IMR-90 (cell line): ENCODE measurements at regions not wholly inside any gene's neighbourhood (a gene's known extent, or its start where the extent isn't known, plus 50 kb on each side); places are given as distances from the start of the nearest gene placed in this dataset.

ENCODE experiments used
- BHLHE40 ChIP-seq: fragments of 150-350 bp; IDR thresholded peaks from 2 replicates; pipeline ENCODE4 v1.6.1; 2016; ENCODE audit warnings: mild to moderate bottlenecking, low read depth, low read length
- CEBPB ChIP-seq: IDR thresholded peaks from 2 replicates; pipeline ENCODE4 v1.6.1; 2012; ENCODE audit warnings: low read depth, low read length, improper control_type of control experiment
- CHD1 ChIP-seq: IDR thresholded peaks from 2 replicates; pipeline ENCODE4 v1.6.1; 2012; ENCODE audit warnings: low read depth, low read length, improper control_type of control experiment
- MAZ ChIP-seq: IDR thresholded peaks from 2 replicates; pipeline ENCODE4 v1.6.1; 2012; ENCODE audit warnings: low read depth, mild to moderate bottlenecking, low read length, improper control_type of control experiment, moderate library complexity, borderline replicate concordance
- NFE2L2 ChIP-seq: fragments of 150-350 bp; IDR thresholded peaks from 2 replicates; pipeline ENCODE4 v1.6.1; 2016; ENCODE audit warnings: low read depth, mild to moderate bottlenecking, low read length
- POLR2A ChIP-seq: IDR thresholded peaks from 2 replicates; pipeline ENCODE4 v1.6.1; 2012; ENCODE audit warnings: mild to moderate bottlenecking, low read depth, low read length
- RAD21 ChIP-seq: IDR thresholded peaks from 2 replicates; pipeline ENCODE4 v1.6.1; 2012; ENCODE audit warnings: low read length, improper control_type of control experiment
- SMC3 ChIP-seq: fragments of 150-350 bp; IDR thresholded peaks from 2 replicates; pipeline ENCODE4 v1.6.1; 2016; ENCODE audit warnings: low read depth, mild to moderate bottlenecking, antibody characterized with exemption, low read length, moderate library complexity
- TF ChIP-seq, protein P1 (sequence below): conservative IDR thresholded peaks from 2 replicates; pipeline ENCODE4 v1.5.1; 2012; ENCODE audit warnings: mild to moderate bottlenecking, low read depth, low read length, improper control_type of control experiment
- TF ChIP-seq, protein P2 (sequence below): fragments of 150-350 bp; IDR thresholded peaks from 2 replicates; pipeline ENCODE4 v1.6.1; 2017; ENCODE audit warnings: mild to moderate bottlenecking, antibody characterized with exemption, low read length, low read depth

DNA sequence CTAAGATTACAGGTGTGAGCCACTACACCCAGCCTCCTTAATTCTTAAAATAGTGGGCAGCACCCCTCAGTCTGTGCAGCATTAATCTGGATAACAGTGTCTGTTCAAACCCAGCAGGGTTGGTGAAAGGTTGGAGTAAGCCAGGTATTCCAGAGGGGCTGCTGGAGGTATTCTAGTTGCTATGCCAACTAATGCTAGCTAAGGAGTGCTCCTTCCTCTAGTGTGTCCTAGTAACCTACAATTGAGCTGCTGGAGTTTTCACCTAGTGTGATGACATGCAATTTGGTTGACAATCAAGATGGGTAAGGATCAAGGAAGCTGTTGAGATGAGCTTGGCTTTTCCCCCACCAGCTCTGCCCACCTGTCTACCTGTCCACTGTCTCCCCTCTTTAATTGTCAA, 100.2 kb upstream of the IPO9 start:
- TF ChIP-seq, protein P1, sequence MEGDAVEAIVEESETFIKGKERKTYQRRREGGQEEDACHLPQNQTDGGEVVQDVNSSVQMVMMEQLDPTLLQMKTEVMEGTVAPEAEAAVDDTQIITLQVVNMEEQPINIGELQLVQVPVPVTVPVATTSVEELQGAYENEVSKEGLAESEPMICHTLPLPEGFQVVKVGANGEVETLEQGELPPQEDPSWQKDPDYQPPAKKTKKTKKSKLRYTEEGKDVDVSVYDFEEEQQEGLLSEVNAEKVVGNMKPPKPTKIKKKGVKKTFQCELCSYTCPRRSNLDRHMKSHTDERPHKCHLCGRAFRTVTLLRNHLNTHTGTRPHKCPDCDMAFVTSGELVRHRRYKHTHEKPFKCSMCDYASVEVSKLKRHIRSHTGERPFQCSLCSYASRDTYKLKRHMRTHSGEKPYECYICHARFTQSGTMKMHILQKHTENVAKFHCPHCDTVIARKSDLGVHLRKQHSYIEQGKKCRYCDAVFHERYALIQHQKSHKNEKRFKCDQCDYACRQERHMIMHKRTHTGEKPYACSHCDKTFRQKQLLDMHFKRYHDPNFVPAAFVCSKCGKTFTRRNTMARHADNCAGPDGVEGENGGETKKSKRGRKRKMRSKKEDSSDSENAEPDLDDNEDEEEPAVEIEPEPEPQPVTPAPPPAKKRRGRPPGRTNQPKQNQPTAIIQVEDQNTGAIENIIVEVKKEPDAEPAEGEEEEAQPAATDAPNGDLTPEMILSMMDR: no peak
- TF ChIP-seq POLR2A (no peak), MAZ (no peak), CHD1 (no peak), SMC3 (no peak), NFE2L2 (no peak), CEBPB (no peak), BHLHE40 (no peak), RAD21 (no peak)
- TF ChIP-seq, protein P2, sequence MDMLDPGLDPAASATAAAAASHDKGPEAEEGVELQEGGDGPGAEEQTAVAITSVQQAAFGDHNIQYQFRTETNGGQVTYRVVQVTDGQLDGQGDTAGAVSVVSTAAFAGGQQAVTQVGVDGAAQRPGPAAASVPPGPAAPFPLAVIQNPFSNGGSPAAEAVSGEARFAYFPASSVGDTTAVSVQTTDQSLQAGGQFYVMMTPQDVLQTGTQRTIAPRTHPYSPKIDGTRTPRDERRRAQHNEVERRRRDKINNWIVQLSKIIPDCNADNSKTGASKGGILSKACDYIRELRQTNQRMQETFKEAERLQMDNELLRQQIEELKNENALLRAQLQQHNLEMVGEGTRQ: no peak
